Skeletal muscle satellite cell (primary cell): ENCODE measurements at regions not wholly inside any gene's neighbourhood (a gene's known extent, or its start where the extent isn't known, plus 50 kb on each side); places are given as distances from the start of the nearest gene placed in this dataset.

Experiments
- H3K27me3 ChIP-seq: 2 replicates; pipeline ENCODE4 v1.7.0; 2013; ENCODE audit warnings: low read length; ENCODE audit not compliant: control insufficient read depth, insufficient read depth
- H3K36me3 ChIP-seq: 2 replicates; pipeline ENCODE4 v1.7.0; 2013; ENCODE audit warnings: mild to moderate bottlenecking, control low read depth, low read length; ENCODE audit not compliant: insufficient read depth
- H3K4me1 ChIP-seq: 2 replicates; pipeline ENCODE4 v1.7.0; 2013; ENCODE audit warnings: low read length; ENCODE audit not compliant: control insufficient read depth, insufficient read depth
- H3K4me2 ChIP-seq: 2 replicates; pipeline ENCODE4 v1.7.0; 2013; ENCODE audit warnings: mild to moderate bottlenecking, low read length
- H3K4me3 ChIP-seq: 2 replicates; pipeline ENCODE4 v1.7.0; 2013; ENCODE audit warnings: low read length
- H3K9ac ChIP-seq: 2 replicates; pipeline ENCODE4 v1.7.0; 2013; ENCODE audit warnings: mild to moderate bottlenecking, low read depth, low read length, moderate library complexity
- H3K9me3 ChIP-seq: replicated peaks from 2 replicates; pipeline ENCODE4 v1.7.0; 2013; ENCODE audit warnings: mild to moderate bottlenecking, control low read depth, low read length

DNA sequence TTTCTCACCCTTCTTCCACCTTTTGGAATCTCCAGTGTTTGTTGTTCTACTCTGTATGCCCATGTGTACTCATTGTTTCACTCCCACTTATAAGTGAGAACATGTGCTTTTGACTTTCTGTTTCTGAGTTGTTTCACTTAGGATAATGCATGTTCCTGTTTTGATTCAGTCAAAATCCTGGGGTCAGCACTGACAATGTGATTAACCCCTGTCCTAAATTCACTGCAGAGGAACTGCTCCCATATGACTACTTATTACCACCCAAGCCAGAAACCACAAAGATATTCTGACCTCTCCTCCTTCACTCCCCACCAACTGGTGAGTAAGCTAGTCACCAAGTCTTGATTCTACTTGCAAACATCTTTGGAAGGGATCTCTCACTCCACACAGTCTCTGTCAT is 251.4 kb upstream of the TCF4 start:
- H3K9me3 ChIP-seq, result no peaks in the 10 kb centered on the region
- no peaks in the 10 kb centered on the region for H3K36me3 ChIP-seq
- H3K9ac ChIP-seq, result no peak overlapping the region
- H3K4me3 ChIP-seq, result no peak overlapping the region
- peak overlapping the region; percentile 32 for H3K4me2 ChIP-seq
- H3K27me3 ChIP-seq, result no peaks in the 10 kb centered on the region
- H3K4me1 ChIP-seq, result peaks cover 13% of the 10 kb centered on the region

DNA sequence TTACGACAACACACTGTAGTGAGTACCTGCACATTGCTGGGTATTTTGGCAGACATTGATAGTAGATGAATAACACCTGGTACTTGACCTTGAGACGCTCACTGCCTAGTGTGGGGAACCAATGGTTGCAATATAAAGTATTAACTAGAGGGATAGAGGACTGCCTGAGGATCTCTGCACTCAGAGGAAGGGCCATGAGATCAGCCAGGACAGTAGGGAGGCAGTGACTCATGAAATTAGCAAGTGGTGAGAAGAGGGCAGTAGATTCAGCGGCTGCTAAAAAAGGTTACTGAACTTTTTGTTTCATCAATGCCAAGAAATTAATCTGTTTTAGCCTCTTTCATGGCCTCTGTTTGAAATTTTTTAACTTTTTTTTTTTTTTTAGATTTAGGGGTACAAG is 250.8 kb upstream of the TCF4 start:
- H3K9ac ChIP-seq, result no peak overlapping the region
- H3K27me3 ChIP-seq, result no peaks in the 10 kb centered on the region
- H3K36me3 ChIP-seq, result no peaks in the 10 kb centered on the region
- H3K4me1 ChIP-seq, result peaks cover 15% of the 10 kb centered on the region
- peak overlapping the region; percentile 32 for H3K4me2 ChIP-seq
- no peaks in the 10 kb centered on the region for H3K9me3 ChIP-seq
- H3K4me3 ChIP-seq, result no peak overlapping the region

DNA sequence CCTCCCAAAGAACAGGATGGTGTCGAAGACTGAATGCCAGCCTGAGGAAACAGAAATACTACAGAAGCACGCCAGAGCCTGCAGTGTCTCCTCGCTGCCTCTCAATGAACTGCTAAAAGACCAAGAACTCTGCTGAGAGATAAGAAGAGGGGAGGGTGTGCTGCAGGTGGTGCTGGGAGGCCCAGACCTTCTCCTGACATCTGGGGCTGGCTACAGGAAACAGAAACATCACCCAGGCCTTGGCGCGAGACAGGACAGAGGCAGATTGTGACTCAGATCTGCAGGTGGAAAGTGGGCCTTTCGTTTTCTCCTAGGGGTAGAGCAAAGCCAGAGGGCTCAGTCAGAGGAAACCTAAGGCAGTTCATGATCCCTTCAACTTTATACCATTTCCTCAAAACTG is 250.3 kb upstream of the TCF4 start:
- no peaks in the 10 kb centered on the region for H3K36me3 ChIP-seq
- no peaks in the 10 kb centered on the region for H3K27me3 ChIP-seq
- no peaks in the 10 kb centered on the region for H3K9me3 ChIP-seq
- H3K9ac ChIP-seq, result no peak overlapping the region
- H3K4me2 ChIP-seq, result no peak overlapping the region
- peaks cover 19% of the 10 kb centered on the region for H3K4me1 ChIP-seq
- H3K4me3 ChIP-seq, result no peak overlapping the region

GRCh38 chr18:55833543-55833942 is 245.6 kb upstream of the TCF4 start:
- H3K4me1 ChIP-seq, result peaks cover 30% of the 10 kb centered on the region
- H3K4me3 ChIP-seq, result no peak overlapping the region
- peak overlapping the region; percentile 43 for H3K4me2 ChIP-seq
- no peaks in the 10 kb centered on the region for H3K36me3 ChIP-seq
- H3K9ac ChIP-seq, result no peak overlapping the region
- no peaks in the 10 kb centered on the region for H3K27me3 ChIP-seq
- H3K9me3 ChIP-seq, result no peaks in the 10 kb centered on the region

DNA sequence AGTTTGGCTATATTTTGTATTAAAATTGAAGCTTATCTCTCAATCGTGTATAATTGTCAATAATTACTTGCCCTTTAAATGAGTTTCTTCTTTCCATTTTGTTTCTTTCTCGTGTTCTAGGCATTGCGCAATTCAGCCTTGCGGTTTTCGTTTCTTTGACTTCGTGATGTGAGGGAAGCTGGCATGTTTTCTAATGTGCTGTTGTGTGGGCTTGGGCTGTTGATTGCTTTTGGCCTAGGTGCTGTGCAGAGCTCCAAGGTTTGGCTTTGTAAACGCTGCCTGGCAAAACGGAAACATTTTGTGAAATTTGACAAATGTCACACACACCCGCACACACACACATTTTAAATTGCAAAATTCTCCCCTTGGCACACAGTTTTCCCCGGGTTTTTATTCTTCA is 242.6 kb upstream of the TCF4 start:
- H3K36me3 ChIP-seq, result no peaks in the 10 kb centered on the region
- no peaks in the 10 kb centered on the region for H3K27me3 ChIP-seq
- peak overlapping the region; percentile 62 for H3K4me2 ChIP-seq
- H3K4me1 ChIP-seq, result peaks cover 29% of the 10 kb centered on the region
- no peak overlapping the region for H3K4me3 ChIP-seq
- no peak overlapping the region for H3K9ac ChIP-seq
- no peaks in the 10 kb centered on the region for H3K9me3 ChIP-seq

DNA sequence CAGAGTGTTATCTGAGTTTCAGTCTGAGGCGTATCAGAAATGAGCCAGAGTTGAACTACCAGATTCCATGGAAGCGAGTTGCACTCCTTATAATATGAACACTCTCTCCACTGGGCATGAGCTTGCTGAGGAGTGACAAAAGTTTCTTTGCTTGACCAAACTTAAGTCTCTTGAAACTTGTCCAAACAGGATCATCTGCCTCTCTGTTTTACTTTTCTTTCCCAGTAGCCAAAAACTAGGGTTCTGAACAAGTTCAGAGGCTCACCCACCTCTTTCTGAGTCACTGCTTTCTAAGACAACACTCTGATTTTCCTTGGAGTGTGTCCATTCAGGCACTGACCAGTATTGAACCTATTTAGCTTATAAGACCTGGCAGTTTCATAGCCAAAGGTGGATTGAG is 233.2 kb upstream of the TCF4 start:
- Histone ChIP-seq H3K36me3 (no peaks in the 10 kb centered on the region), H3K27me3 (no peaks in the 10 kb centered on the region), H3K4me3 (no peak overlapping the region), H3K4me1 (peaks cover 15% of the 10 kb centered on the region), H3K9ac (no peak overlapping the region), H3K9me3 (no peaks in the 10 kb centered on the region), H3K4me2 (peak overlapping the region; percentile 45)

GRCh38 chr18:55819448-55819847 is 231.5 kb upstream of the TCF4 start:
- H3K36me3 ChIP-seq, result no peaks in the 10 kb centered on the region
- H3K4me1 ChIP-seq, result peaks cover 27% of the 10 kb centered on the region
- no peaks in the 10 kb centered on the region for H3K27me3 ChIP-seq
- H3K9me3 ChIP-seq, result no peaks in the 10 kb centered on the region
- no peak overlapping the region for H3K9ac ChIP-seq
- no peak overlapping the region for H3K4me3 ChIP-seq
- H3K4me2 ChIP-seq, result no peak overlapping the region

DNA sequence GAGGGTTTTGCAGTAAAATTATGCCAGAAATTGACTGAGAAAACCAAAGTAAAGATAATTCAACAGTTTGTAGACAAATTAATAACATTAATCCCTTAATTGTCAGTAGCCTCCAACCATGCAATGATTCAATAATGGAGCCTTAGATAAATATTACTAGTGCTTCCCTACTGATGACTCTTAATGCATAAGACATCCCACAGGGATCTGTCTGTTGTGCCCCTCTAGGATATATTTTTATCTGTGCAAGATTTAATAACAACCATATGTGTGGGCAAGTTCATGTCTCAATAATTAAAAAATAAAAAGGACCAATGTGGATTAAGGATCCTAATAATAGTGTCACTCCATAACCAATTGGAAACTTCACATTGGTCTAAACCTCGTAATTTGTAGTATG is 230.3 kb upstream of the TCF4 start:
- H3K9me3 ChIP-seq, result no peaks in the 10 kb centered on the region
- no peak overlapping the region for H3K4me2 ChIP-seq
- H3K4me3 ChIP-seq, result no peak overlapping the region
- no peaks in the 10 kb centered on the region for H3K27me3 ChIP-seq
- H3K36me3 ChIP-seq, result no peaks in the 10 kb centered on the region
- H3K4me1 ChIP-seq, result peaks cover 27% of the 10 kb centered on the region
- no peak overlapping the region for H3K9ac ChIP-seq

DNA sequence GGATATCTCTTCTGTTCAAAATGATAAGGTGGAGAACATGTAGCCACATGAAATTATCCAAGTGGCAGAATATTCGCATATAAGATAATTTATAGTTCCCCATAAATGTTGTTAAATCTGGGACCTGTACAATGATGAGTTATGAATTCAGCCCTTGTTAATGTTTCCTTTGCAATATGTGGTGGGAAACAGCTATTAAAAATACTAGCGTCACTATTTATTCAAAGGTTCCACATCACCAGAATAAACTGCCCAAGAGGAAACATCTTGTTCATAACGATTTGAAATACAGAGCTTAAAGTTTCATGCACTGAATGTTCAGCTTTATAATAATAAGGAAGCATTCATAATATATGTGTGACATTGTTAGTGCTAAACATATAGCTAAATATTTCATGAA is 223.9 kb upstream of the TCF4 start:
- Histone ChIP-seq H3K4me2 (no peak overlapping the region), H3K9ac (no peak overlapping the region), H3K9me3 (no peaks in the 10 kb centered on the region)

DNA sequence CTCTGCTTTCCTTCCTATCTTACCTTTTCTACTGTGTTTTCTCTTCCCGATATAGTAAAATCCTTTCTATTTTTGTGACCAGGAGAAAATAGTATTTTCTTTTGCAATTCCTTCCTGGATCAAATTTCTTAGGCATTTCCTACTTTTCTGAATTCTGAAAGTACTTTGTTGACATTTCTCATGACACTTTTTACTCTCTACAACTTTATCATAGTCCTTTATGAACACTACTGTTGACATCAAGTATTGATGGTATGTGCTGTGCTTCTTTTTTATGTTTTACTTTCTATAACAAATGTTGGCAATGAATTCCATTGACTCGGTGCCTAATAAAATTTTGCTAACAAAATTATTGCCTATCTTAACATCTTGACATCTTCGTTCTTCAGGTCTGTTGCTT is 217.7 kb upstream of the TCF4 start:
- no peak overlapping the region for H3K9ac ChIP-seq
- no peaks in the 10 kb centered on the region for H3K27me3 ChIP-seq
- H3K36me3 ChIP-seq, result no peaks in the 10 kb centered on the region
- H3K4me1 ChIP-seq, result no peaks in the 10 kb centered on the region
- no peaks in the 10 kb centered on the region for H3K9me3 ChIP-seq
- H3K4me2 ChIP-seq, result no peak overlapping the region
- H3K4me3 ChIP-seq, result no peak overlapping the region

More for the DNA sequence above, 223.9 kb upstream of the TCF4 start:
- Histone ChIP-seq H3K36me3 (no peaks in the 10 kb centered on the region), H3K4me1 (peaks cover 13% of the 10 kb centered on the region), H3K27me3 (no peaks in the 10 kb centered on the region), H3K4me3 (no peak overlapping the region)

DNA sequence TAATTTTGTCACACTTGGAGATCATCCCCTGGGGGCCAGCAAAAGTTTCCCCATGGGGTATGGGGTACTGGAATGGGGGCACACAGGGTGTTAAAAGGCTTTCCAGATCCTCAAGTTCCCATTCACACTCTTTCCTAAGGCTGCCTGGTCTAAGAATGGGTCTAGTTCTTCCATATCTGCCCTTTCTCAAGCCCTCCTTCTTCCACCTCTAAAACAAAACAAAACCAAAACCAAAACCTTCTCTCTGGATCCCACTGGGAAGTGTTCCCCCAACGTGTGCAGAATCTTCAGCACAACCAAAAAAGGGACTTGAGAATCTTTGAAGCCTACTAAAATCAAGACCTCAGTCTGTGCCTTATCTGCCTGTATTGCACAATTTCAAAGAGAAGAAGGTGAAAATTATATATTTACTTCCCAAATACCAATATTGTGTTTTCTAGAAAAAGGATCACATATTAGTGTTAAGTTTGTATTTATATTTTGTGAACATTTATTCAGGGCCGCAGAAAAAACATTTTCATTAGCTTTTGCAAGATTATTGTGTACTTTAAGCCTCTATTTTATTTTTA is 207.2 kb upstream of the TCF4 start:
- H3K4me3 ChIP-seq, result no peak overlapping the region

DNA sequence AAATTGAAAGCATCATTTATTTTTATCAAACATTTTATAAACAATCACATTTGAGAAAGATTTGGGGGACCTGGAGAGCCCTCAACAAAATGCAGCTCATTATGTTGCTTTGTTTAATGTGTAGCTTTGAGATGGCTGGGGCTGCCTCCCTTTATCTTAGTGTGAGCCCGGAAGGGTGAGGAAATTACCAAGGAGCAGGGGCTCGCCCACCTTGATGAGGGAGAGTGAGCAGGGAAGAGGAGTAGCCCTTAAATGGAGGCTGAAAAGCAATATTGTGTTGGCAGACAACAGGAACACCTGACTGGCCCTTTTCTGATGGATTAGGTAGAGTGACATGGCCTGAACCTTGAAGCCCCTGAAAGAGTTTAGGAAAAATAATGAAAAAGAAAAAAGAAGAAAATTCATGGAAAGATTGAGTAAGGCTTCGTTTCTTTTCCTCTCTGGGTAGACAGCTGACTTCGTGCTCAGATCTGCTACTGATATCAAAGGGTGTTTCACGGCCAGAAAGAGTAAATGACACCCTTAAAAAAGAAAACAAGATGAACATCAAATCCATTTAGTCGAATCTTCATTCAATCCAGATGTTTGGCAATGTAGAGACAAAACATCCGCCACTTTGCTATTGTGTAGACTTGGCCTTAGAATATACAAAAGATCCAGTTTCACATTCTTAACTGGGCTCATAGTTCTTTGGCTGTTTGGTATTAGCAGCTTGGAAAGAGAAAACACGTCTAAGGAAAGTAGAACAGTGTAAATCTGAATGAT is 206.5 kb upstream of the TCF4 start:
- no peak overlapping the region for H3K9ac ChIP-seq
- no peaks in the 10 kb centered on the region for H3K36me3 ChIP-seq
- no peaks in the 10 kb centered on the region for H3K27me3 ChIP-seq
- peaks cover 17% of the 10 kb centered on the region for H3K4me1 ChIP-seq
- no peak overlapping the region for H3K4me2 ChIP-seq
- no peak overlapping the region for H3K4me3 ChIP-seq
- H3K9me3 ChIP-seq, result no peaks in the 10 kb centered on the region

More for the DNA sequence above, 207.2 kb upstream of the TCF4 start:
- Histone ChIP-seq H3K27me3 (no peaks in the 10 kb centered on the region), H3K9ac (no peak overlapping the region), H3K4me2 (no peak overlapping the region), H3K9me3 (no peaks in the 10 kb centered on the region), H3K36me3 (no peaks in the 10 kb centered on the region), H3K4me1 (peaks cover 10% of the 10 kb centered on the region)
